ENCODE measurements at regions not wholly inside any gene's neighbourhood (a gene's known extent, or its start where the extent isn't known, plus 50 kb on each side); places are given as distances from the start of the nearest gene placed in this dataset.

DNA sequence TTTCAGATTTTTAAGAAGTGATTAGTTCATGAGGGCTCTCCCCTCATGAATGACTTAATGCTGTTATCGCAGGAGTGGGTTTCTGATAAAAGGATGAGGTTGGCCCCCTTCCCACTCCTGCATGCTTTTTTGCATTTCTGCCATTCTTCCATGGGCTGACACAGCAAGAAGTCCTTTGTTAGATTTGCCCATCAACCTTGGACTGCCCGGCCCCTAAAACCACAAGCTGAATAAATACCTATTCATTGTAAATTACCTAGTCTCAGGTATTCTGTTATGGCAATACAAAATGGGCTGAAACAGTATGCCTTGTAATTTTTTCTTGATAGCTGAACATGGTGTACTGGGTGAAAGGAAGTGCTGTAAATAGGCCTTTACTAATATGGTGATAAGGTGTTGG, 72.7 kb upstream of the DPH5 start:
- no peaks in the 10 kb centered on the region for H3K9me3 Mint-ChIP-seq
- no peak for TF ChIP-seq CTCF (IDR thresholded peaks at IDR 0.05)
- no peak overlapping the region for H3K27ac Mint-ChIP-seq
- DNase-seq: no peak
- no peaks in the 10 kb centered on the region for H3K4me1 Mint-ChIP-seq
- no peaks in the 10 kb centered on the region for H3K36me3 Mint-ChIP-seq (ENCODE audit: low read depth)
- no peaks in the 10 kb centered on the region for H3K27me3 Mint-ChIP-seq (ENCODE audit: low read depth, poor library complexity)
- no peak overlapping the region for H3K4me3 Mint-ChIP-seq

DNA sequence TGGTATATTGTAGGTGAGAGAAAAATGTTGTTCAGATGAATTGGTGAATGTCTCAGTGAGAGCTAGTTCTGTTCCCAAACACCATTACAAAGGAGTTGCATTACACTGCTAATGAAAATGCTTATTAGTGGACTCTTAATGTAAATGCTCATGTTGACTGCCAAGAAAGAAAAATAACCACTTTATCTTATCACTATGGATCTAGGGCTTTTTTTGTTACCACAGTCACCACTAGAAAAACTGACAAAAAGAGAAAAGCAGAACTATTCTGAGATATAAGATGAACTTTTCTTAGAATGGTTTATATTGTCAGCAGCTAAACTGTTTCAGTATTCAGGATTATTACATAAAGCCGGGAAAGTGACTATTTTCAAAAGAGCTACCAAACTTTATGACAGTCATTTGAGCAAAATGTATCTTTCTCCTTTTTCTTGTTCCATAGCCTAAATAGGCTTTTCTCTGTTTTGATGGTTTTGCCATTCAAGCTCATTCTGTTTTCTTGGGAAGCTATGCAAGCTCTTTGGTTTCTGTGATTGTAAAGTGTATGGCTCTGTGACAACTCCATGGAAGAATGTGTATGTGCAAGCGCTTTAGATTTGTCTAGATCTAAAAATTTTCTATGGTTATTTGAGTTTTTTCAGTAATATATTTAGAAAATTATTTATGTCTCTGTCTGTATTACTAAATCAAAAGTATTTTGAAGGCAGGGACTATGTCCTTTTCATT, 64.2 kb upstream of the DPH5 start:
- H3K36me3 Mint-ChIP-seq (ENCODE audit: low read depth): no peaks in the 10 kb centered on the region
- no peak for DNase-seq
- no peak overlapping the region for H3K4me3 Mint-ChIP-seq
- no peak for TF ChIP-seq CTCF (IDR thresholded peaks at IDR 0.05)
- no peaks in the 10 kb centered on the region for H3K27me3 Mint-ChIP-seq (ENCODE audit: low read depth, poor library complexity)
- no peak overlapping the region for H3K27ac Mint-ChIP-seq
- peaks cover 6% of the 10 kb centered on the region for H3K4me1 Mint-ChIP-seq
- no peaks in the 10 kb centered on the region for H3K9me3 Mint-ChIP-seq

DNA sequence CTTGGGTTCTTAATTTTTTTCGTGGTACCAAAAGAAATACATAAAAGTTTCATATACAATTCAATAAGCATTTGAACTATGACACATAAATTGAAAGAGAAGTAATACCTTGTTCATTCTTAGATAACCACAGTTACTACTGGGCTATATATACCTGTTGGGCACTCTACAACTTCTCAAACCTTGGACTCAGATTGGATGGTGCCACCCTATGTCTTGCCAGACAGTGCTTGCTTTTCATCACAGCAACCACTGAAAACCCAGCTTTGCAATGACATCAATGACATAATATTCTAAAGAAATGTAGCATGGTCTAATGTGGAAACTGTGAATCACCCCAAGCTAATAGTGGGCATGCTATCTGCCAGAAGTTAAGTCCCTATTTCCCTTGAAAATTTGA, 62.8 kb upstream of the DPH5 start:
- no peaks in the 10 kb centered on the region for H3K36me3 Mint-ChIP-seq (ENCODE audit: low read depth)
- no peak overlapping the region for H3K4me3 Mint-ChIP-seq
- no peak overlapping the region for H3K27ac Mint-ChIP-seq
- no peak for DNase-seq
- peaks cover 6% of the 10 kb centered on the region for H3K4me1 Mint-ChIP-seq
- no peak for TF ChIP-seq CTCF (IDR thresholded peaks at IDR 0.05)
- no peaks in the 10 kb centered on the region for H3K27me3 Mint-ChIP-seq (ENCODE audit: low read depth, poor library complexity)
- no peaks in the 10 kb centered on the region for H3K9me3 Mint-ChIP-seq

- H3K4me3 Mint-ChIP-seq: no peak overlapping the region
- peaks cover 3% of the 10 kb centered on the region for H3K36me3 Mint-ChIP-seq (ENCODE audit: low read depth)
- no peak for DNase-seq
- H3K4me1 Mint-ChIP-seq: peaks cover 6% of the 10 kb centered on the region
- no peaks in the 10 kb centered on the region for H3K9me3 Mint-ChIP-seq
- no peak overlapping the region for H3K27ac Mint-ChIP-seq
- H3K27me3 Mint-ChIP-seq (ENCODE audit: low read depth, poor library complexity): no peaks in the 10 kb centered on the region
- no peak for TF ChIP-seq CTCF (IDR thresholded peaks at IDR 0.05)
These were observed 61.2 kb upstream of the DPH5 start for GRCh38 chr1:101086783-101087182.

GRCh38 chr1:101081496-101082488, 56.2 kb upstream of the DPH5 start:
- no peak overlapping the region for H3K27ac Mint-ChIP-seq
- no peaks in the 10 kb centered on the region for H3K9me3 Mint-ChIP-seq
- H3K4me3 Mint-ChIP-seq: no peak overlapping the region
- H3K36me3 Mint-ChIP-seq (ENCODE audit: low read depth): peaks cover 26% of the 10 kb centered on the region
- no peaks in the 10 kb centered on the region for H3K27me3 Mint-ChIP-seq (ENCODE audit: low read depth, poor library complexity)
- peaks cover 6% of the 10 kb centered on the region for H3K4me1 Mint-ChIP-seq
- no peak for TF ChIP-seq CTCF (IDR thresholded peaks at IDR 0.05)
- no peak for DNase-seq

Measured in nephron progenitor cell (in vitro differentiated cells).